ENCODE measurements at regions not wholly inside any gene's neighbourhood (a gene's known extent, or its start where the extent isn't known, plus 50 kb on each side); places are given as distances from the start of the nearest gene placed in this dataset.
"Not testable (repeated sequence)": the region's sequence is repeated elsewhere in the genome, so short reads cannot be mapped to it uniquely, and the experiment has no call there.

GRCh38 chr17:20667712-20668111, 88.2 kb downstream of the CDRT15L2 start:
- H3K9me3 Mint-ChIP-seq (ENCODE audit: low read depth); H3K27ac Mint-ChIP-seq; H3K4me3 Mint-ChIP-seq (ENCODE audit: low read depth); H3K36me3 Mint-ChIP-seq (ENCODE audit: insufficient read depth); DNase-seq (ENCODE audit: low spot score, unreplicated experiment); H3K27me3 Mint-ChIP-seq: not testable (repeated sequence)
- H3K4me1 Mint-ChIP-seq (ENCODE audit: low read depth): peaks cover 12% of the 10 kb centered on the region

GRCh38 chr17:20668316-20668715, 88.8 kb downstream of the CDRT15L2 start:
- not testable (repeated sequence) for H3K4me3 Mint-ChIP-seq (ENCODE audit: low read depth); H3K9me3 Mint-ChIP-seq (ENCODE audit: low read depth); H3K36me3 Mint-ChIP-seq (ENCODE audit: insufficient read depth); H3K27me3 Mint-ChIP-seq; DNase-seq (ENCODE audit: low spot score, unreplicated experiment); H3K27ac Mint-ChIP-seq
- H3K4me1 Mint-ChIP-seq (ENCODE audit: low read depth): peaks cover 12% of the 10 kb centered on the region

GRCh38 chr17:20668868-20669267, 89.3 kb downstream of the CDRT15L2 start:
- not testable (repeated sequence) for H3K27ac Mint-ChIP-seq; DNase-seq (ENCODE audit: low spot score, unreplicated experiment); H3K36me3 Mint-ChIP-seq (ENCODE audit: insufficient read depth); H3K4me3 Mint-ChIP-seq (ENCODE audit: low read depth); H3K27me3 Mint-ChIP-seq; H3K9me3 Mint-ChIP-seq (ENCODE audit: low read depth)
- peaks cover 12% of the 10 kb centered on the region for H3K4me1 Mint-ChIP-seq (ENCODE audit: low read depth)

- H3K27ac Mint-ChIP-seq; H3K4me1 Mint-ChIP-seq (ENCODE audit: low read depth); H3K9me3 Mint-ChIP-seq (ENCODE audit: low read depth); H3K4me3 Mint-ChIP-seq (ENCODE audit: low read depth); H3K36me3 Mint-ChIP-seq (ENCODE audit: insufficient read depth); H3K27me3 Mint-ChIP-seq; DNase-seq (ENCODE audit: low spot score, unreplicated experiment): not testable (repeated sequence)
Observed at GRCh38 chr17:20670506-20670905, 91.0 kb downstream of the CDRT15L2 start.

GRCh38 chr17:20674374-20674773, 94.8 kb downstream of the CDRT15L2 start:
- not testable (repeated sequence) for H3K27ac Mint-ChIP-seq; H3K4me3 Mint-ChIP-seq (ENCODE audit: low read depth); H3K27me3 Mint-ChIP-seq; H3K36me3 Mint-ChIP-seq (ENCODE audit: insufficient read depth); DNase-seq (ENCODE audit: low spot score, unreplicated experiment); H3K4me1 Mint-ChIP-seq (ENCODE audit: low read depth); H3K9me3 Mint-ChIP-seq (ENCODE audit: low read depth)

GRCh38 chr17:20675707-20676106, 96.2 kb downstream of the CDRT15L2 start:
- H3K4me3 Mint-ChIP-seq (ENCODE audit: low read depth); H3K4me1 Mint-ChIP-seq (ENCODE audit: low read depth); H3K36me3 Mint-ChIP-seq (ENCODE audit: insufficient read depth); H3K9me3 Mint-ChIP-seq (ENCODE audit: low read depth); H3K27me3 Mint-ChIP-seq; DNase-seq (ENCODE audit: low spot score, unreplicated experiment); H3K27ac Mint-ChIP-seq: not testable (repeated sequence)

GRCh38 chr17:20676656-20677055, 97.1 kb downstream of the CDRT15L2 start:
- not testable (repeated sequence) for H3K36me3 Mint-ChIP-seq (ENCODE audit: insufficient read depth); H3K9me3 Mint-ChIP-seq (ENCODE audit: low read depth); H3K27ac Mint-ChIP-seq; H3K4me1 Mint-ChIP-seq (ENCODE audit: low read depth); H3K27me3 Mint-ChIP-seq; DNase-seq (ENCODE audit: low spot score, unreplicated experiment); H3K4me3 Mint-ChIP-seq (ENCODE audit: low read depth)

DNA sequence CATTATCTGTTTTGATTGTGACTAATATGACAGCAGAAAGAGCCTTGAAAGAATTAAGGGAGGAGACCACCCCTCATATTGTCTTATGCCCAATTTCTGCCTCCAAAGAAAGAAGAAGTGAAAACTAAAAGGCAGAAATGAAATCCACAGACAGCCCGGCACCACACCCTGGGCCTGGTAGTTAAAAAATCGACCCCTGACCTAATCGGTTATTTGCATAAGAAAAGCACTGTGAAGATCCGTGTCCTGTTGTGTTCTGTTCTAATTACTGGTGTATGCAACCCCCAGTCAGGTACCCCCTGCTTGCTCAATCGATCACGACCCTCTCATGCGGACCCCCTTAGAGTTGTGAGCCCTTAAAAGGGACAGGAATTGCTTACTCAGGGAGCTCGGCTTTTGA, 97.9 kb downstream of the CDRT15L2 start:
- not testable (repeated sequence) for H3K4me3 Mint-ChIP-seq (ENCODE audit: low read depth); H3K36me3 Mint-ChIP-seq (ENCODE audit: insufficient read depth); H3K4me1 Mint-ChIP-seq (ENCODE audit: low read depth); H3K9me3 Mint-ChIP-seq (ENCODE audit: low read depth); DNase-seq (ENCODE audit: low spot score, unreplicated experiment); H3K27ac Mint-ChIP-seq; H3K27me3 Mint-ChIP-seq

GRCh38 chr17:20678424-20678823, 98.9 kb downstream of the CDRT15L2 start:
- H3K4me1 Mint-ChIP-seq (ENCODE audit: low read depth); H3K36me3 Mint-ChIP-seq (ENCODE audit: insufficient read depth); H3K27ac Mint-ChIP-seq; H3K27me3 Mint-ChIP-seq; H3K9me3 Mint-ChIP-seq (ENCODE audit: low read depth); H3K4me3 Mint-ChIP-seq (ENCODE audit: low read depth); DNase-seq (ENCODE audit: low spot score, unreplicated experiment): not testable (repeated sequence)

DNA sequence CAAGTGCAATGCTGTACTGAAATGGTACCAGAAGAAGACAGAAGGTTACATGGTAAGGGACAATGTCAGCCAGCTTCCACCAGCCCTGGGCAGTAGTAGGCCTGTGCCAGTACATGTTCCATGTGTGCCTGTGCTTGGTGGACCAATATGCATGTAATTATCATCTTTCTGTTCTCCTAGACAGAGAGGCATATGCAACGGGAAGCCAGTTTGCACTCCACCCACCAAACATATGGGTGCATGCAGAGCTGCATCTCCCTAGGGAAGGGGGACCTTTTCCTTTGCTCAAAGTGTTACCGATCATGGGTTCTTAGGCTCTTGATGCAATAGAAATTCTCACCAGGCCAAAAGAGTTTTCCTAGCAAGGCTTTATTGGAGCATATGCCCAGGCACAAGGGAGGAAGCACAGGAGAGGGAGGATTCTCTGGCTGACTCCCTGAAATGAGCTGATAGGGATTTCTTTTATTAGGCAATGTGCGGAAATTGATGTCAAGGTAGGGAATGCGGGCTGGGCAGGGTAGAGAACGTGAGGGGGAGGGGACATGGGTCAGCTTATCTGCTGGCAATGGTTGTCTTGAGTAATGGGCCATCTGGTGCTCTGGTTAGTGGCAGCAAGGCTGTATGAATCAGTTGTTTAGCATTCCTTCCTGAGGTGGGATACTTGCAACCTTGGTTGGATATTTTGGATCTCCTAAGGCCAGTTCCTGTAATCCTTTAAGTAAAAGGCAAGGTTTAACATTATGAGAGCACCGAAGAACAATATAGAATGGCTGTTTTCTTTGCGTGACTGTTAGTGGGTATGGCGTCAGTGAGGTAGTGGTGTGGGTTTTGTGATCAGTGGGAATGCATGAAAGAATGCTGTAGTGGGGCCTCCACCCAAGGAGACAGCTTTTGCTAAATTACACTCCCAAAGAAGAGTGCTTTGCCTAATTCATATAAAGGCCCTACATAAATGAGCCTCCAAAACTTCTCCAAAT, 102.5 kb downstream of the CDRT15L2 start:
- not testable (repeated sequence) for H3K4me1 Mint-ChIP-seq (ENCODE audit: low read depth); H3K27ac Mint-ChIP-seq; H3K4me3 Mint-ChIP-seq (ENCODE audit: low read depth); H3K27me3 Mint-ChIP-seq; DNase-seq (ENCODE audit: low spot score, unreplicated experiment); H3K9me3 Mint-ChIP-seq (ENCODE audit: low read depth); H3K36me3 Mint-ChIP-seq (ENCODE audit: insufficient read depth)

- H3K4me1 Mint-ChIP-seq (ENCODE audit: low read depth); H3K4me3 Mint-ChIP-seq (ENCODE audit: low read depth); H3K36me3 Mint-ChIP-seq (ENCODE audit: insufficient read depth); DNase-seq (ENCODE audit: low spot score, unreplicated experiment); H3K27ac Mint-ChIP-seq; H3K27me3 Mint-ChIP-seq; H3K9me3 Mint-ChIP-seq (ENCODE audit: low read depth): not testable (repeated sequence)
Observed at GRCh38 chr17:20683651-20684229, 104.2 kb downstream of the CDRT15L2 start.

DNA sequence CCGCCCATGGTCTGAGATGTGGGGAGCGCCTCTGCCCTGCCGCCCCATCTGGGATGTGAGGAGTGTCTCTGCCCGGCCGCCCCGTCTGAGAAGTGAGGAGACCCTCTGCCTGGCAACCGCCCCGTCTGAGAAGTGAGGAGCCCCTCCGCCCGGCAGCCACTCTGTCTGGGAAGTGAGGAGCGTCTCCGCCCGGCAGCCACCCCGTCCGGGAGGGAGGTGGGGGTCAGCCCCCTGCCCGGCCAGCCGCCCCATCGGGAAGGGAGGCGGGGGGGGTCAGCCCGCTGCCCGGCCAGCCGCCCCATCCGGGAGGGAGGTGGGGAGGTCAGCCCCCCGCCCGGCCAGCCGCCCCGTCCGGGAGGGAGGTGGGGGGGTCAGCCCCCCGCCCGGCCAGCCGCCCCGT, 105.5 kb downstream of the CDRT15L2 start:
- H3K4me3 Mint-ChIP-seq (ENCODE audit: low read depth): not testable (repeated sequence)

DNA sequence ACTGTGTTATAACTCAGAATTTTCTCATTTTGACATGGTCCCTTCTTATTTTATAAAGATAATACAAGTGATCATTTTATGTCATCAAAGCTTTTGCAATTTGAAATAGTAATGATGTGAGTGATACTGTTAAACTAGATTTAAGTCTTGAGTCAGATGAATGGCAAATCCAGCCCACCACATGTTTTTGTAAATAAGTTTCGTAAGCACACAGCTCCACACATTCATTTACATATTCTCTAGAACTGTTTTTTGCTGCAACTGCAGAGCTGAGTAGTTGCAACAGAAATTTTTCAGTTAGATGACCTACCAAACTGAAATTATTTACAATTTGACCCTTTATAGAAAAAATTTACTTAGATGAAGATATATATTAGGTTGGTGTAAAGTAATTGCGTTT, 108.1 kb downstream of the CDRT15L2 start:
- not testable (repeated sequence) for H3K4me3 Mint-ChIP-seq (ENCODE audit: low read depth); H3K27ac Mint-ChIP-seq; H3K9me3 Mint-ChIP-seq (ENCODE audit: low read depth); DNase-seq (ENCODE audit: low spot score, unreplicated experiment); H3K36me3 Mint-ChIP-seq (ENCODE audit: insufficient read depth); H3K4me1 Mint-ChIP-seq (ENCODE audit: low read depth); H3K27me3 Mint-ChIP-seq

More for the DNA sequence above, 105.5 kb downstream of the CDRT15L2 start:
- H3K9me3 Mint-ChIP-seq (ENCODE audit: low read depth); H3K27ac Mint-ChIP-seq; H3K4me1 Mint-ChIP-seq (ENCODE audit: low read depth); DNase-seq (ENCODE audit: low spot score, unreplicated experiment); H3K36me3 Mint-ChIP-seq (ENCODE audit: insufficient read depth); H3K27me3 Mint-ChIP-seq: not testable (repeated sequence)
